HG03432 (cell line): ENCODE measurements at regions not wholly inside any gene's neighbourhood (a gene's known extent, or its start where the extent isn't known, plus 50 kb on each side); places are given as distances from the start of the nearest gene placed in this dataset.
A peak's percentile ranks its signal among the peaks of the same experiment; 100 is the strongest.

Source experiments
- ATAC-seq: cut with Tn5 transposase; IDR thresholded peaks from one replicate; pipeline ENCODE4 v1.9.1; 2021; ENCODE audit warnings: mild to moderate bottlenecking, moderate library complexity; ENCODE audit not compliant: unreplicated experiment

GRCh38 chr7:86975449-86975848, 84.0 kb downstream of the ELAPOR2 start:
- ATAC-seq: no peak

GRCh38 chr7:86972072-86972471, 87.4 kb downstream of the ELAPOR2 start:
- ATAC-seq: no peak

- no peak for ATAC-seq
Observed at GRCh38 chr7:86970986-86971385, 88.5 kb downstream of the ELAPOR2 start.

- ATAC-seq: no peak
Observed at GRCh38 chr7:86970547-86970946, 88.9 kb downstream of the ELAPOR2 start.

- ATAC-seq: no peak
Observed at GRCh38 chr7:86969865-86970264, 89.6 kb downstream of the ELAPOR2 start.

- no peak for ATAC-seq
Observed at GRCh38 chr7:86968618-86969017, 90.8 kb downstream of the ELAPOR2 start.

GRCh38 chr7:86966916-86967315, 92.5 kb downstream of the ELAPOR2 start:
- no peak for ATAC-seq

GRCh38 chr7:86965727-86966120, 93.7 kb downstream of the ELAPOR2 start:
- no peak for ATAC-seq

- ATAC-seq: no peak
Observed at GRCh38 chr7:86964973-86965726, 94.3 kb downstream of the ELAPOR2 start.

- peak; percentile 96 for ATAC-seq
Observed at GRCh38 chr7:86963599-86964230, 95.7 kb downstream of the ELAPOR2 start.

GRCh38 chr7:86962623-86963022, 96.8 kb downstream of the ELAPOR2 start:
- ATAC-seq: no peak

GRCh38 chr7:86961686-86962085, 97.8 kb downstream of the ELAPOR2 start:
- no peak for ATAC-seq

GRCh38 chr7:86958380-86958779, 101.1 kb downstream of the ELAPOR2 start:
- ATAC-seq: no peak

- no peak for ATAC-seq
Observed at GRCh38 chr7:86956567-86956966, 102.9 kb downstream of the ELAPOR2 start.

- peak; percentile 67 for ATAC-seq
Observed at GRCh38 chr7:86955895-86956503, 103.5 kb downstream of the ELAPOR2 start.

GRCh38 chr7:86954971-86955370, 104.5 kb downstream of the ELAPOR2 start:
- ATAC-seq: no peak

- no peak for ATAC-seq
Observed at GRCh38 chr7:86953653-86954336, 105.7 kb downstream of the ELAPOR2 start.

- no peak for ATAC-seq
Observed at GRCh38 chr7:86953219-86953618, 106.2 kb downstream of the ELAPOR2 start.

GRCh38 chr7:86951895-86952294, 107.6 kb downstream of the ELAPOR2 start:
- ATAC-seq: no peak

GRCh38 chr7:86950944-86951343, 108.5 kb downstream of the ELAPOR2 start:
- no peak for ATAC-seq

GRCh38 chr7:86950360-86950759, 109.1 kb downstream of the ELAPOR2 start:
- peak; percentile 18 for ATAC-seq
